IMR-90 (cell line): ENCODE measurements at regions not wholly inside any gene's neighbourhood (a gene's known extent, or its start where the extent isn't known, plus 50 kb on each side); places are given as distances from the start of the nearest gene placed in this dataset.

ENCODE experiments used
- ATAC-seq: fragments of 200-7000 bp; cut with Tn5 transposase; 2 replicates; pipeline ENCODE4 v1.9.1; 2020; ENCODE audit warnings: low read depth, mild to moderate bottlenecking, moderate library complexity
- BruUV-seq: library from RNA; stranded (reverse); fragments of 400-500 nt; replicated peaks from 2 replicates; lab custom pipeline; 2021; lab: Mats Ljungman, UMichigan
- CTCF ChIA-PET: fragments of 300-600 bp; formaldehyde crosslinking; extraction: SDS; loops from one replicate; lab custom pipeline; 2021; ENCODE audit warnings: antibody characterized with exemption; lab: Yijun Ruan, JAX
- POLR2A ChIA-PET: fragments of 300-600 bp; sonication (Branson Sonifier 250); formaldehyde crosslinking; loops from one replicate; lab custom pipeline; 2022; ENCODE audit warnings: antibody characterized with exemption; ENCODE audit not compliant: unreplicated experiment; lab: Charles Lee
- DNase-seq: peaks from one replicate; pipeline ENCODE4 v3.0.0; 2013
- H2AFZ ChIP-seq: replicated peaks from 2 replicates; pipeline ENCODE3; 2013; ENCODE audit warnings: low read length, mild to moderate bottlenecking; ENCODE audit not compliant: poor library complexity
- H2AK5ac ChIP-seq: 2 replicates; pipeline ENCODE4 v1.6.1; 2013; ENCODE audit warnings: low read depth, low read length, inconsistent platforms
- H2AK9ac ChIP-seq: replicated peaks from 2 replicates; pipeline ENCODE3; 2013; ENCODE audit warnings: mild to moderate bottlenecking, low read depth, low read length, moderate library complexity; ENCODE audit not compliant: poor library complexity
- H2BK120ac ChIP-seq: 2 replicates; pipeline ENCODE4 v1.6.1; 2013; ENCODE audit warnings: low read depth, low read length, inconsistent platforms
- H2BK15ac ChIP-seq: 3 replicates; pipeline ENCODE4 v1.6.1; 2013; ENCODE audit warnings: low read depth, low read length, inconsistent platforms
- H2BK20ac ChIP-seq: 2 replicates; pipeline ENCODE4 v1.6.1; 2013; ENCODE audit warnings: low read depth, mild to moderate bottlenecking, inconsistent platforms, low read length, moderate library complexity
- H2BK5ac ChIP-seq: 2 replicates; pipeline ENCODE4 v1.6.1; 2013; ENCODE audit warnings: mild to moderate bottlenecking, low read depth, low read length, inconsistent platforms; ENCODE audit not compliant: poor library complexity, severe bottlenecking
- H3K14ac ChIP-seq: replicated peaks from 2 replicates; pipeline ENCODE4 v1.6.1; 2013; ENCODE audit warnings: low read depth, low read length, inconsistent platforms
- H3K18ac ChIP-seq: 2 replicates; pipeline ENCODE4 v1.6.1; 2013; ENCODE audit warnings: low read depth, low read length, control low read depth
- H3K23ac ChIP-seq: 2 replicates; pipeline ENCODE4 v1.6.1; 2013; ENCODE audit warnings: low read depth, low read length, inconsistent platforms
- H3K27ac ChIP-seq: 2 replicates; pipeline ENCODE4 v1.5.1; 2013; ENCODE audit warnings: mild to moderate bottlenecking, control low read depth, low read length; ENCODE audit not compliant: insufficient read depth
- H3K27me3 ChIP-seq: 2 replicates; pipeline ENCODE4 v1.6.1; 2013; ENCODE audit warnings: low read length; ENCODE audit not compliant: control insufficient read depth, insufficient read depth
- H3K36me3 ChIP-seq: 2 replicates; pipeline ENCODE4 v1.6.1; 2013; ENCODE audit warnings: low read length, mixed read lengths; ENCODE audit not compliant: control insufficient read depth, insufficient read depth
- H3K4ac ChIP-seq: 2 replicates; pipeline ENCODE4 v1.6.1; 2013; ENCODE audit warnings: low read depth, low read length, inconsistent platforms
- H3K4me1 ChIP-seq: 2 replicates; pipeline ENCODE4 v1.6.1; 2013; ENCODE audit warnings: low read length, mixed read lengths; ENCODE audit not compliant: control insufficient read depth, insufficient read depth
- H3K4me2 ChIP-seq: 2 replicates; pipeline ENCODE4 v1.6.1; 2013; ENCODE audit warnings: low read depth, mild to moderate bottlenecking, control low read depth, low read length, moderate library complexity
- H3K4me3 ChIP-seq: 2 replicates; pipeline ENCODE4 v1.5.1; 2013; ENCODE audit warnings: low read depth, mild to moderate bottlenecking, control low read depth, low read length, moderate library complexity; ENCODE audit not compliant: insufficient read depth
- H3K56ac ChIP-seq: 2 replicates; pipeline ENCODE4 v1.6.1; 2013; ENCODE audit warnings: low read length, inconsistent platforms; ENCODE audit not compliant: insufficient read depth; ENCODE audit errors: extremely low read depth
- H3K79me1 ChIP-seq, 2 experiments: 2 replicates each; pipeline ENCODE4 v1.6.1; 2013; ENCODE audit warnings: low read length in 2 of 2, inconsistent platforms in 1 of 2, low read depth in 1 of 2
- H3K9ac ChIP-seq: 2 replicates; pipeline ENCODE4 v1.6.1; 2013; ENCODE audit warnings: low read depth, low read length, control low read depth
- H3K9me1 ChIP-seq: 2 replicates; pipeline ENCODE4 v1.6.1; 2013; ENCODE audit warnings: low read length, inconsistent platforms; ENCODE audit not compliant: insufficient read depth
- H3K9me3 ChIP-seq: 2 replicates; pipeline ENCODE4 v1.6.1; 2013; ENCODE audit warnings: low read length; ENCODE audit not compliant: control insufficient read depth, insufficient read depth
- H4K20me1 ChIP-seq: 2 replicates; pipeline ENCODE4 v1.6.1; 2013; ENCODE audit warnings: low read length, inconsistent platforms; ENCODE audit not compliant: insufficient read depth
- H4K5ac ChIP-seq: 2 replicates; pipeline ENCODE4 v1.6.1; 2013; ENCODE audit warnings: mild to moderate bottlenecking, low read depth, low read length, control low read depth
- H4K8ac ChIP-seq, 2 experiments: 2 replicates each; pipeline ENCODE4 v1.6.1; 2013; ENCODE audit warnings: low read depth in 2 of 2, low read length in 2 of 2, control low read depth in 1 of 2, inconsistent platforms in 1 of 2
- H4K91ac ChIP-seq: 2 replicates; pipeline ENCODE4 v1.6.1; 2013; ENCODE audit warnings: low read depth, low read length, inconsistent platforms; ENCODE audit not compliant: insufficient read depth
- BHLHE40 ChIP-seq: fragments of 150-350 bp; IDR thresholded peaks from 2 replicates; pipeline ENCODE4 v1.6.1; 2016; ENCODE audit warnings: mild to moderate bottlenecking, low read depth, low read length
- CEBPB ChIP-seq: IDR thresholded peaks from 2 replicates; pipeline ENCODE4 v1.6.1; 2012; ENCODE audit warnings: low read depth, low read length, improper control_type of control experiment
- CHD1 ChIP-seq: IDR thresholded peaks from 2 replicates; pipeline ENCODE4 v1.6.1; 2012; ENCODE audit warnings: low read depth, low read length, improper control_type of control experiment
- FOS ChIP-seq: fragments of 150-350 bp; IDR thresholded peaks from 2 replicates; pipeline ENCODE4 v1.6.1; 2016; ENCODE audit warnings: low read depth, low read length
- MAFK ChIP-seq: IDR thresholded peaks from 2 replicates; pipeline ENCODE4 v1.6.1; 2012; ENCODE audit warnings: low read depth, low read length, improper control_type of control experiment
- MAZ ChIP-seq: IDR thresholded peaks from 2 replicates; pipeline ENCODE4 v1.6.1; 2012; ENCODE audit warnings: low read depth, mild to moderate bottlenecking, low read length, improper control_type of control experiment, moderate library complexity, borderline replicate concordance
- MXI1 ChIP-seq: IDR thresholded peaks from 2 replicates; pipeline ENCODE4 v1.6.1; 2012; ENCODE audit warnings: low read depth, mild to moderate bottlenecking, low read length, moderate library complexity, borderline replicate concordance
- NFE2L2 ChIP-seq: fragments of 150-350 bp; IDR thresholded peaks from 2 replicates; pipeline ENCODE4 v1.6.1; 2016; ENCODE audit warnings: low read depth, mild to moderate bottlenecking, low read length
- POLR2A ChIP-seq: IDR thresholded peaks from 2 replicates; pipeline ENCODE4 v1.6.1; 2012; ENCODE audit warnings: mild to moderate bottlenecking, low read depth, low read length
- RAD21 ChIP-seq: IDR thresholded peaks from 2 replicates; pipeline ENCODE4 v1.6.1; 2012; ENCODE audit warnings: low read length, improper control_type of control experiment
- RCOR1 ChIP-seq: IDR thresholded peaks from 2 replicates; pipeline ENCODE4 v1.6.1; 2012; ENCODE audit warnings: mild to moderate bottlenecking, low read length, improper control_type of control experiment; ENCODE audit not compliant: insufficient replicate concordance
- RFX5 ChIP-seq: IDR thresholded peaks from 2 replicates; pipeline ENCODE4 v1.8.0; 2012; ENCODE audit warnings: low read depth, mild to moderate bottlenecking, low read length, moderate library complexity
- SMC3 ChIP-seq: fragments of 150-350 bp; IDR thresholded peaks from 2 replicates; pipeline ENCODE4 v1.6.1; 2016; ENCODE audit warnings: low read depth, mild to moderate bottlenecking, antibody characterized with exemption, low read length, moderate library complexity
- dilution Hi-C: fragments of 300-500 bp; cut with HindIII; formaldehyde crosslinking; loops from one replicate; pipeline ENCODE4 v1.14.3; 2018; ENCODE audit warnings: low sequenced_read_pairs; ENCODE audit not compliant: unreplicated experiment
- in situ Hi-C: fragments of 300-500 bp; cut with MboI; formaldehyde crosslinking; loops from 3 replicates; pipeline ENCODE4 v1.14.3; 2019; ENCODE audit warnings: low sequenced_read_pairs, inconsistent platforms, mixed read lengths
- intact Hi-C: fragments of 100-400 bp; cut with micrococcal nuclease; formaldehyde crosslinking; loops from 2 replicates; pipeline ENCODE4 v1.10.0; 2022
- TF ChIP-seq, protein P1 (sequence below): fragments of 150-350 bp; IDR thresholded peaks from 2 replicates; pipeline ENCODE4 v1.6.1; 2016; ENCODE audit warnings: low read depth, mild to moderate bottlenecking, low read length, moderate library complexity, borderline replicate concordance
- TF ChIP-seq, protein P2 (sequence below): conservative IDR thresholded peaks from 2 replicates; pipeline ENCODE4 v1.5.1; 2012; ENCODE audit warnings: mild to moderate bottlenecking, low read depth, low read length, improper control_type of control experiment
- TF ChIP-seq, protein P3 (sequence below): fragments of 150-350 bp; IDR thresholded peaks from 2 replicates; pipeline ENCODE4 v1.6.1; 2017; ENCODE audit warnings: mild to moderate bottlenecking, antibody characterized with exemption, low read length, low read depth

DNA sequence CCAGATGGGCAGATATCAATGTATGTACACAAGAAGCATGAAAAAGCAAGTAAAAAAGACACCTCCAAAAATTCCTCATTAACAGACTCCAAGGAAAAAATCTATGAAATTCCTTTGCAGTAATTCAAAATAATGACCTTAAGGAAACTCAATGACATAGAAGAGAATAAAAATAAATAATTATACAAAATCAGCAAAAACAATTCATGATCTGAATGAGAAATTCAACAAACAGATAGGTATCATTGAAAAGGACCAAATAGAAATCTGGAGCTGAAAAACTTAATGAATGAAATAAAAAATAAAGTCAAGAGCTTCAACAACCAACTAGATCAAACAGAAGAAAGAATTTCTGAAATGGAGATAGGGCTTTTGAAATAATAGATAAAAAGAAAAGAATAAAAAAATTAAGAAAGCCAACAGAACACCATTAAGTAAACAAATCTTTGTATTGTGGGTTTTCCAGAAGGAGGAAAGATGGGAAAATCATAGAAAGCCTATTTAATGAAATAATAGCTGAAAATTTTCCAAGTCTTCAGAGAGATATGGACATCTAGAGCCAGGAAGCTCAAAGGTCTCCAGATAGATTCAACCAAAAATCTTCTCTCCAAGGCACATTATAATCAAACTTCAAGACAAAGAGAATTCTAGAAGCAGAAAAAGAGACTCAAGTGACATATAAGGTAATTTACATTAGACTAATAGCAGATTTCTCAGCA is 52.0 kb upstream of the KCNK1 start:
- Histone ChIP-seq H4K91ac (no peak overlapping the region), H2AFZ (no peak overlapping the region), H3K79me1 (no peaks in the 10 kb centered on the region), H3K27ac (no peak overlapping the region), H3K4me3 (no peak overlapping the region), H2BK15ac (no peak overlapping the region), H3K18ac (no peak overlapping the region), H3K23ac (no peak overlapping the region), H3K4ac (no peak overlapping the region), H4K5ac (no peak overlapping the region), H3K9me3 (peaks cover 8% of the 10 kb centered on the region), H3K4me1 (no peaks in the 10 kb centered on the region), H2BK5ac (no peak overlapping the region), H3K9ac (no peak overlapping the region), H3K9me1 (no peaks in the 10 kb centered on the region), H2BK20ac (no peak overlapping the region), H3K14ac (no peak overlapping the region), H2BK120ac (no peak overlapping the region), H4K8ac (no peak overlapping the region), H3K36me3 (no peaks in the 10 kb centered on the region), H3K27me3 (no peaks in the 10 kb centered on the region), H4K20me1 (no peaks in the 10 kb centered on the region), H2AK9ac (no peak overlapping the region), H3K4me2 (no peak overlapping the region), H3K56ac (no peak overlapping the region), H2AK5ac (no peak overlapping the region)
- POLR2A ChIA-PET = no interaction called here
- intact Hi-C loops (no loop called here), in situ Hi-C loops (no loop called here), dilution Hi-C loops (no loop called here)
- TF ChIP-seq CHD1 (no peak), RCOR1 (no peak), MAFK (no peak), BHLHE40 (no peak), POLR2A (no peak), MAZ (no peak), SMC3 (no peak), FOS (no peak), RFX5 (no peak), MXI1 (no peak), RAD21 (no peak), NFE2L2 (no peak), CEBPB (no peak)
- TF ChIP-seq, protein P1, sequence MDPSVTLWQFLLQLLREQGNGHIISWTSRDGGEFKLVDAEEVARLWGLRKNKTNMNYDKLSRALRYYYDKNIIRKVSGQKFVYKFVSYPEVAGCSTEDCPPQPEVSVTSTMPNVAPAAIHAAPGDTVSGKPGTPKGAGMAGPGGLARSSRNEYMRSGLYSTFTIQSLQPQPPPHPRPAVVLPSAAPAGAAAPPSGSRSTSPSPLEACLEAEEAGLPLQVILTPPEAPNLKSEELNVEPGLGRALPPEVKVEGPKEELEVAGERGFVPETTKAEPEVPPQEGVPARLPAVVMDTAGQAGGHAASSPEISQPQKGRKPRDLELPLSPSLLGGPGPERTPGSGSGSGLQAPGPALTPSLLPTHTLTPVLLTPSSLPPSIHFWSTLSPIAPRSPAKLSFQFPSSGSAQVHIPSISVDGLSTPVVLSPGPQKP = no peak
- TF ChIP-seq, protein P2, sequence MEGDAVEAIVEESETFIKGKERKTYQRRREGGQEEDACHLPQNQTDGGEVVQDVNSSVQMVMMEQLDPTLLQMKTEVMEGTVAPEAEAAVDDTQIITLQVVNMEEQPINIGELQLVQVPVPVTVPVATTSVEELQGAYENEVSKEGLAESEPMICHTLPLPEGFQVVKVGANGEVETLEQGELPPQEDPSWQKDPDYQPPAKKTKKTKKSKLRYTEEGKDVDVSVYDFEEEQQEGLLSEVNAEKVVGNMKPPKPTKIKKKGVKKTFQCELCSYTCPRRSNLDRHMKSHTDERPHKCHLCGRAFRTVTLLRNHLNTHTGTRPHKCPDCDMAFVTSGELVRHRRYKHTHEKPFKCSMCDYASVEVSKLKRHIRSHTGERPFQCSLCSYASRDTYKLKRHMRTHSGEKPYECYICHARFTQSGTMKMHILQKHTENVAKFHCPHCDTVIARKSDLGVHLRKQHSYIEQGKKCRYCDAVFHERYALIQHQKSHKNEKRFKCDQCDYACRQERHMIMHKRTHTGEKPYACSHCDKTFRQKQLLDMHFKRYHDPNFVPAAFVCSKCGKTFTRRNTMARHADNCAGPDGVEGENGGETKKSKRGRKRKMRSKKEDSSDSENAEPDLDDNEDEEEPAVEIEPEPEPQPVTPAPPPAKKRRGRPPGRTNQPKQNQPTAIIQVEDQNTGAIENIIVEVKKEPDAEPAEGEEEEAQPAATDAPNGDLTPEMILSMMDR = no peak
- TF ChIP-seq, protein P3, sequence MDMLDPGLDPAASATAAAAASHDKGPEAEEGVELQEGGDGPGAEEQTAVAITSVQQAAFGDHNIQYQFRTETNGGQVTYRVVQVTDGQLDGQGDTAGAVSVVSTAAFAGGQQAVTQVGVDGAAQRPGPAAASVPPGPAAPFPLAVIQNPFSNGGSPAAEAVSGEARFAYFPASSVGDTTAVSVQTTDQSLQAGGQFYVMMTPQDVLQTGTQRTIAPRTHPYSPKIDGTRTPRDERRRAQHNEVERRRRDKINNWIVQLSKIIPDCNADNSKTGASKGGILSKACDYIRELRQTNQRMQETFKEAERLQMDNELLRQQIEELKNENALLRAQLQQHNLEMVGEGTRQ = no peak
- no peak for DNase-seq
- CTCF ChIA-PET = no interaction called here
- ATAC-seq = no peak
- no TSS peak for BruUV-seq
